ENCODE measurements at regions not wholly inside any gene's neighbourhood (a gene's known extent, or its start where the extent isn't known, plus 50 kb on each side); places are given as distances from the start of the nearest gene placed in this dataset.

GRCh38 chr18:46310675-46311345 is 206.6 kb downstream of the HAUS1 start:
- TF ChIP-seq, protein P1, sequence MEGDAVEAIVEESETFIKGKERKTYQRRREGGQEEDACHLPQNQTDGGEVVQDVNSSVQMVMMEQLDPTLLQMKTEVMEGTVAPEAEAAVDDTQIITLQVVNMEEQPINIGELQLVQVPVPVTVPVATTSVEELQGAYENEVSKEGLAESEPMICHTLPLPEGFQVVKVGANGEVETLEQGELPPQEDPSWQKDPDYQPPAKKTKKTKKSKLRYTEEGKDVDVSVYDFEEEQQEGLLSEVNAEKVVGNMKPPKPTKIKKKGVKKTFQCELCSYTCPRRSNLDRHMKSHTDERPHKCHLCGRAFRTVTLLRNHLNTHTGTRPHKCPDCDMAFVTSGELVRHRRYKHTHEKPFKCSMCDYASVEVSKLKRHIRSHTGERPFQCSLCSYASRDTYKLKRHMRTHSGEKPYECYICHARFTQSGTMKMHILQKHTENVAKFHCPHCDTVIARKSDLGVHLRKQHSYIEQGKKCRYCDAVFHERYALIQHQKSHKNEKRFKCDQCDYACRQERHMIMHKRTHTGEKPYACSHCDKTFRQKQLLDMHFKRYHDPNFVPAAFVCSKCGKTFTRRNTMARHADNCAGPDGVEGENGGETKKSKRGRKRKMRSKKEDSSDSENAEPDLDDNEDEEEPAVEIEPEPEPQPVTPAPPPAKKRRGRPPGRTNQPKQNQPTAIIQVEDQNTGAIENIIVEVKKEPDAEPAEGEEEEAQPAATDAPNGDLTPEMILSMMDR (conservative IDR thresholded peaks at IDR 0.05): no peak
- no peak for TF ChIP-seq ZFX (IDR thresholded peaks at IDR 0.05)

Data from C4-2B (cell line).